Lower leg skin (tissue), 3 donors: ENCODE measurements at regions not wholly inside any gene's neighbourhood (a gene's known extent, or its start where the extent isn't known, plus 50 kb on each side); places are given as distances from the start of the nearest gene placed in this dataset.

Experiments
- POLR2A ChIP-seq, 2 donors: fragments of 450-650 bp; IDR thresholded peaks; one replicate each; pipeline ENCODE4 v1.6.1; 2016 to 2017; ENCODE audit warnings: antibody characterized with exemption in 2 of 2, mild to moderate bottlenecking in 1 of 2, moderate library complexity in 1 of 2
- TF ChIP-seq, protein P1 (sequence below), 3 donors: fragments of 450-650 bp; IDR thresholded peaks; one replicate each; pipeline ENCODE4 v1.5.1; 2016; ENCODE audit warnings: antibody characterized with exemption in 3 of 3, mild to moderate bottlenecking in 3 of 3, moderate library complexity in 2 of 3

- no peak for TF ChIP-seq POLR2A (IDR thresholded peaks at IDR 0.05)
- TF ChIP-seq, protein P1, sequence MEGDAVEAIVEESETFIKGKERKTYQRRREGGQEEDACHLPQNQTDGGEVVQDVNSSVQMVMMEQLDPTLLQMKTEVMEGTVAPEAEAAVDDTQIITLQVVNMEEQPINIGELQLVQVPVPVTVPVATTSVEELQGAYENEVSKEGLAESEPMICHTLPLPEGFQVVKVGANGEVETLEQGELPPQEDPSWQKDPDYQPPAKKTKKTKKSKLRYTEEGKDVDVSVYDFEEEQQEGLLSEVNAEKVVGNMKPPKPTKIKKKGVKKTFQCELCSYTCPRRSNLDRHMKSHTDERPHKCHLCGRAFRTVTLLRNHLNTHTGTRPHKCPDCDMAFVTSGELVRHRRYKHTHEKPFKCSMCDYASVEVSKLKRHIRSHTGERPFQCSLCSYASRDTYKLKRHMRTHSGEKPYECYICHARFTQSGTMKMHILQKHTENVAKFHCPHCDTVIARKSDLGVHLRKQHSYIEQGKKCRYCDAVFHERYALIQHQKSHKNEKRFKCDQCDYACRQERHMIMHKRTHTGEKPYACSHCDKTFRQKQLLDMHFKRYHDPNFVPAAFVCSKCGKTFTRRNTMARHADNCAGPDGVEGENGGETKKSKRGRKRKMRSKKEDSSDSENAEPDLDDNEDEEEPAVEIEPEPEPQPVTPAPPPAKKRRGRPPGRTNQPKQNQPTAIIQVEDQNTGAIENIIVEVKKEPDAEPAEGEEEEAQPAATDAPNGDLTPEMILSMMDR (IDR thresholded peaks at IDR 0.05), result no peak
These were observed 83.6 kb upstream of the CPEB4 start for GRCh38 chr5:173804579-173804978.
